Femur (tissue), 1 donor: ENCODE measurements at regions not wholly inside any gene's neighbourhood (a gene's known extent, or its start where the extent isn't known, plus 50 kb on each side); places are given as distances from the start of the nearest gene placed in this dataset.
"Not testable (repeated sequence)": the region's sequence is repeated elsewhere in the genome, so short reads cannot be mapped to it uniquely, and the experiment has no call there.

Experiments
- DNase-seq: peaks from one replicate; pipeline ENCODE4 v3.0.0-alpha.2; 2017

DNA sequence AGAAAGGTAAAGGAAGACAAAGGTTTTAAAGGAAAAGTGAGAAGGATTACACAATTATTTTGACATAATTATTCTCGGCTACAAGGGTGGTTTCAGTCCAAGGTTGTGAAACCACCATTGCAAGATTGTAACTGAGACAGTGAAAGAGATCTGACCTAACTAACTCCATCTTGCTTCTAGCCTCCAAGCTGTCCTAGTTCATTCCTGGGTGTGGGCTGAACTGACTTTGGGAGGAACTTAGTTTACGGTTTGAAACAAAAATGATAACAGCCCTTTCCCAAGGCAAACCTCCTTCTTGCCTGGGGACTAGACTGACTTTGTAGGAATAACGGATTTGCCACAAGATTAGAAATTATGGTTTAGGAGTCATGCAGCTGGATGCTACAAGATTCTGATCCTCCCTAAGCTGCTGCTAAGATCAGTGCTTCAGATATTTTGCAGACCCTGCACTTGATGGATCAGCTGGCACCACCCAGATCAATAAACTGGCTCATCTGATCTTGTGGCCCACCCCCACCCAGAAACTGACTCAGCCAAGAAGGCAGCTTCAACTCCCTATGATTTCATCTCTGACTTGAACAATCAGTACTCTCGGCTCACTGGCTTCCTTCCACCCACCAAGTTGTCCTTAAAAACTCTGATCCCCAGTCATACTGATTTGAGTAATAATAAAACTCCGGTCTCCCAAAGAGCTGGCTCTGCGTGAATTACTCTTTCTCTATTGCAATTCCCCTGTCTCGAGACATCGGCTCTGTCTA is 57.7 kb upstream of the AADACL2 start:
- DNase-seq, result no peak

DNA sequence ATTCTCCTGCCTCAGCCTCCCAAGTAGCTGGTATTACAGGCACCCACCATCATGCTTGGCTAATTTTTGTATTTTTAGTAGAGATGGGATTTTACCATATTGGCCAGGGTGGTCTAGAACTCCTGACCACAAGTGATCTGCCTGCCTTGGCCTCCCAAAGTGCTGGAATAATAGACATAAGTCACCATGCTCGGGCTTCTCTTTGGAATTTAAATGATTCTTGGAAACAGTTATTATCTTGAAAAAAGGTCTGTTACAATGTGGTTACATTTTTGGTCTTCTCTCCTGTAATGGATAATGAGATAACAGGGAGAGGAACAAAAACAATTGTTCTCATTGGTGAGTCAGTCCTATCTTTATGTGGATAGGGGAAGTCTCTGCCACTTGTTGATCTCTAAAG is 59.8 kb upstream of the AADACL2 start:
- no peak for DNase-seq

DNA sequence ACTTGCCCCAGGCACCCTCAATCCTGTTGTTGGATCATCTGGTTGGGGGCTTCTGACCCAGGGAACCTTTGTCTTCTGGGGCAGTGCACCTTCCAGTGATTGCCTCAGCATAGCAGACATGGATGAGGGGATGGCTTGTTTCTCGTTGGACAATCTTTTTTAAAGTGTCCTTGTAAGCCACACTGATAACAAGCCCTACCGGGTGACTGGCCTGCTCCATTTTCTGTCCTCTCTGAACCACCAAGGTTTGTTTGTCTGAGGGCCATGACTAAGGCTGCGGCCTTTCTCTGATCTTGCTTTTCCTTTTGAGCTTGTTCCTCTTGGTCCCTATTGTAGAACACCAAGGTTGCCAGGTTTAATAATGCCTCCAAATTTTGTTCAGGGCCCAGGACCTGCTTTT is 66.0 kb upstream of the AADACL2 start:
- DNase-seq, result not testable (repeated sequence)

DNA sequence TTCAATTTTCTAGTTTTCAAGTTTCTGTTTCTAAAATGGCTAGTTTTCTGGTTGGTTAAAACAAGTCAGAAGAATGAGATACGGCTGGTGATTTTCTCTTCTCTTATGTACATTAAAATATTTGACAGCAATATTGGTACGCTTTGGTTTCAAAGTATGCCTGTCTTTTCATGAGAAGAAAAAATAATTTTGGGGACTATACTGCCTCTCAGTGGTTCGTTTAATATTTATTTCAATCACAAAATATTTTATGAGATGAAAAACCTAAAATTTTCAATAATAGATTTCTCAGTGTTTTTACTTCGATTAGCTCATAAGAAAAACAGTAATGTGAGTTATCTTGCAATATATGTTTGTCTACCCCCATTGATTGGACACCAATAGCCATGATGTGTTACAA is 72.8 kb upstream of the AADACL2 start:
- no peak for DNase-seq

DNA sequence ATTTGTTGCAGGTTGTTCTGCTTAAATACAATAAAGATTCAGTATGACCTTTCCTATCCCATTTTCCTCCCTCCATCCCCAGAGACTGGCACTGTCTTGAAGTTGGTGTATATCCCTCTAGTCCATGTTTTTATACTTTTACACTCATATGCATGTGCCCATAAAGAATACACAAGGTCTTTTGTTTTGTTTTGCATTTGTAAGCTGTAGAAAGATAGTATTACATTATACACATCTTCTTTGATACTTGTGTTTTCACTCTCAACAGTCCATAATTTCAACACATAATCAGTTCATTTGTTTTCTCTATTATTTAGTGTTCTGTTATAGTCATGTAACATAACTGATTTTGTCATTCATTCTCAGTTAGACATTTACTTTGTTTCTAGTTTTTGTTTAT is 88.7 kb upstream of the AADACL2 start:
- DNase-seq, result no peak

DNA sequence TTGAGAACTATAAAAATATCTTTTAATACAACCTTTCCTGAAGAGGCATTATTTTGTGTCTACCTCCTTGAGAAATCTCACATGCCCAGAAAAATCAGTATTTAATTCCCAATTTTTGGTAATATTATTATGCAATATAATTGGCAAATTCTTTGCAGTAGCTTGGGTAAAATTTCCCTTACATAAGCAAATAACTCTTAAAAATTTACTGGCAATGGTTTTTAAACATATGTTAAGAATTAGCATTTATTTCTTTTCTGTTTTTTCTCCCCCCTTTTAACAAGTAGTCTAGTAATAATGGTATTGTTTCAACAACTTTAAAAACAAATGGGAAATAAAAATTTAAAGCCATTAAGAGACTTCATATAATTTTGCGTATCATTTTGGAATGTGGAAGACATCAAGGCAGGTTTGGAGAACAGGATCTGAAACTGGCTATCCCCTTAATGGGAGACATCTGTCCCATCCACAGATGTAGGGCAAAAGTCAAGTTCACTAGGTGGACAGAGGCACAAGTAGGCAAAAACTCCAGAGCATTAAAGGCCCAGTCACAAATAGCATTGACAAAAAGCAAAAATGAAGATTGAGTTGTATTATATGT is 89.6 kb upstream of the AADACL2 start:
- DNase-seq, result no peak

DNA sequence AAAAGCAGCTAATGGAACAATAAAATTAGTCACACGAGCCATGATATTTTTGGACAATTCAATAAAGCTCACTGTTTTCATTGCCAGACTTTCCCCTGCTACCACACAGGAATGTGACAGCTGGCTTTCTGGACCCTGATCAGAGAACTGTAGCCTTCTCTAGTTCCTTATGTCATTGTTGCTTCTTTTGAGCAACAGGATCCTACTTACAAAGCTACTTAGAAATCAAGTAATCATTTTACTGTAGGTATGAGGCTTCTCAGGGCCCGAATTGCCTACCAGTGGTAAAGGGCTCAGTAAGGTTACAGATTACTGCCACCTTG is 94.3 kb upstream of the AADACL2 start:
- DNase-seq, result peak; percentile 36

DNA sequence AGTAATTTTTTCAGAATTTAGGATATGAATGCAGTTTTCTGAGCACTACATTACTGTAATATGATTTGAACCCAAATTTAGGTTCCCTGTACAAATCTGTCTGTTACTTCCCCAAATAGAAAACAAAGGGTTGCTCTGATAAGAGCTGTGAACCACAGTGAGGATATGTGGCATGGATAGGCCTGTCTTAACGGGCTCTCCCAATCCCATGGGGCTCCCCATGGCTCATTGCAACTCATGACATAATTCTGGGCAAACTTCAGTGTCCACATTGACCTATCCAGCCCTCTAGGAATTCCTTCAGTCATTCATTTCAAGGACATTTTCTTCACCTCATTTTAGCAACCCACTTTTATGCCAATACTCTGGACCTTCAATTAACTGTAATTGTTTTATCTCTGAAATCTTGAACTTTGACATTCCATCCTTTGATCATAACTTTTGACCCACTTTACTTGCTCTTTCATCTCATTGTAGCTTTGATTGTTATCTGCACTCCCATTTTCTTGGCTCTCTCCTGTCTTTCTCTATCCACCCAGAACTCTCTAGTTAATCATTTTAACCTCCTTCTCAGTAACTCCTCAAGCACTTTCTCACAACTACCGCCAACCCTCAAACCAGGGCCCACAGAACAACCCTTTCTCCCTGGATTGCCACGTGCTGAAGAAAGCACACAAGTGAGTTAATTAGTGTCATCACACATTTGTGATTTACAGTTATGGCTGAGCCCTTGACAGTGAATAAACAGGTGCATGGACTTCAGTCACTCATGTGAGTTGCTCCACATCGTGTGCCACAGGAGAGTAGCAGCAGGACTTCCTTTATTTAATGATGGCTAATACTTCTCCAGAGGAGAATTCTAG is 94.9 kb upstream of the AADACL2 start:
- DNase-seq, result peak; percentile 18

DNA sequence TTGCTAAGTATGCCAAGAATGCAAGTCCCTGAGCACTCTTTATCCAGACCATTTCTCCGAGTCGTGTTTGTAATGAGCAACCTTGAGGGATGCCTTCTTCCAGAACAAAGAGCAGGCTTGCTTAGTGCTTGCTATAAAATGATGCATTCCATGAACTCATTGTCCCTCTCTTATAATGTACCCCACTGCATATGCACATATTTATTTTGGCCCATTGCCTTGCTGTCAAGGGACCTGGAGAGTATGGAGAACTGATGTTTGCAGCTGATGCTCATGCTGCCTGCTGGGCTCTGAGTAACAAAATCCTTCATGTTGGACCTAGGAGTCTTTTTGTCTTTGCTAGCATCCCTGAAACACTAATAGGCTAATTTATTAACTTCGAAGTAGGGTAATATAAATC is 97.8 kb upstream of the AADACL2 start:
- DNase-seq, result no peak

DNA sequence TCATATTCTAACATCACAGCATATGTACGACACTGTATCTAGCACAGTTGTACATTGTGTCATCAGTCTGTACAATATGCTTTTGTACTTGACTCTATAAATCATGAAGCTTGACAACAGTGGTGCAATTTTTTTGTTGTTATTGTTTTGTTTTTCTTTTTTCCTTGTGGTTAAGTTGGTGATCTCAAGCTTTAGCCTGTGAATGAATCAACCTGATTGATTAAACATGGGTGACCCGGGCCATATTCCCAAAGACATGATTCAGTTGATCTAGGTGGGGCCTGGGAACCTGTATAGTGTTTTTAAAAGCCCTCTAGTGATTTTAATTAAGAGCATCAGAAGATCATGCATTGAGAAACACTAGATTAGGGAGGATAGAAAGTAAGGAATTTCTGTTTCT is 101.8 kb upstream of the AADACL2 start:
- DNase-seq, result no peak

DNA sequence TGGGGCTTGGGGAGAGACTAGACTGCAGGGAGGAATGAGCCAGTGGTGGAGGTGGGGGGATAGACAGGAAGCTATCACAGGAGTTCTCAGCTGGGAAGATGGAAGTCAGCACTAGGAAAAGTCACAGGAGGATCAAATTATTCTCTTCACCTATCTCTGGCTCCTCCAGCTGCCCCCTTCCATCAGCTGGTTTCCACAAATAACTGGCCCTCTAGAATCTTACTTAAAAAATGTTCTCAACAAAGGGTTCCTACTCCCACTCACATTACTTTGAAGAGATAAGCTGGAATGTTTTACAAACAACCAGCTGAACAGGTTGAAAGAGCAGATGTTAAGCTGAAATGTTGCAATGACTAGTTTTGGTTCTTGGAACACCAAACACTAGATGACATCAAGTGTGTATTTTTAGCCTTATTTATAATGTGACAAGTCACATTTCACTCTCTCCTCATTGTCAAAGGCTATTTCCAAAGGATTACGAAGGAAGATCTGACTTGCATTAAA is 102.7 kb upstream of the AADACL2 start:
- DNase-seq, result no peak

DNA sequence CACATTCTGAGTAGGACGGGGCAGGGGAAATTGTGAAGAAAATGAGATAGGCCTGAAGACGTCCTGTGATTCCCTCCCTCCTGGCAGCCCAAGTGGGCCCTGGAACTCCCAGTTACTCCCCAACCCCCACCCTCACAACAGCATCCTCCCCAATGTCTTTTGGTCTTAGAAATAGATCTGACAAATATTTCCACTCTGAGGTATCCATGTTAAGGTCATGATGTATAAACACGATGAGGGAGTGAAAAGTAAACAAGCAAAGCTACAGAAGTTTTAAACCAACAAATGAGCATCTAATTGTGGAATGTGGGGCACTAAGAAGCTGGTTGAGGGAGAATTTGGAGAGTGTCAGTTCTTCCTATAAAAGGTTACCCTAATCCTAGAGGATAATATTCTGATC is 103.7 kb upstream of the AADACL2 start:
- no peak for DNase-seq

DNA sequence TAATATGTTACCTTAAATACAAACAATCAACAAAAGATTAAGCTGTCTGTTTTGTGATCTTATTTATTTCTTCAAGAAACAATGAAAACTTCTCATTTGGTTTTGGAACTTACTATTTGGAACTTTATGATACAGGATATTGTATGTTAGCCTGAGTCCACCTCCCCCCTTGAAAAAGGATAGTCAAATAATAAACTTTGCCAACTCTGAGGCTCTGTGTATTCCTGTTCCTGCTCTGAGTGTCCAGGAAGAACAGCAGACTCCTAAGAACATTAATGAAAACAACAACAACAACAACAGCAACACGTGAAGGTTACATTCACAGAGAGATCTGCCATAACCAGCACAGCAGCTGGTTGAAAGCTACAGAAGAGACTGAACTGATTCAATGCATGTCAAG is 108.1 kb upstream of the AADACL2 start:
- no peak for DNase-seq

DNA sequence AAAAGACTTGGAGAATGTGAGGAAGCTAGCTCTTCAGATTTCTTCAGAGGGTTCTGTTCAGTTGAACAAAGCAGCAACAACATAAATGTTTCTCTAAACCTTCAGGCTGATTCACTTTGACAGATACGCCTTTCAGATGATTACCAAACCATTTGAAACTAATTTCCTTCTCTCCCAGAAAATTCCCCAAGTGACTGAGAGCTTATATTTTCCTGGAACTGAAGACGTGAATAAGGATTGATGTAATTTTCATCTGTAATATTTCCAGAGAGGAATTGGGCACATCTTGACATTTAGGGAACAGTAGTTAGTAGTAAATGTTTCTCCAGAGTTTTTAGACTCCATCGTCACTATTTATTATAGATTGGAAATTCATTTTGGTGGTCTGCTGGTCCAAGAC is 108.6 kb upstream of the AADACL2 start:
- no peak for DNase-seq

DNA sequence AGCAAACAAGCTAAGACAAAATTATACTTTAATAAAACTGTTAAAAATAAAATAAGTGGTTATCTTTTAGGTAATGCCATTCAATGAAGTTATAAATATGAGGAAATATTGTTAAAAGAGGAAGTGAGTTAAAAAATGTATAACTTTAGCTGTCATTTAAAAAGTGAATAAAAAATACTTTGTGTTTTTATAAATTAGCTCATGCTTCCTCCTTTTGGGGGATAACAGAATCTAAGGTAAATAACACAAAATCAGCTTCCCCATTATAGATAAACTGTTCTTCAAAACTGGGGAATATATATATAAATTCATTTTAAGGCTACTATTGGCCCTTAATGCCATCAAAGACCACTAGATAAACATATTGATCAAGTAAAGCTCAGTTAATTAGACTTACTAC is 113.7 kb upstream of the AADACL2 start:
- no peak for DNase-seq

DNA sequence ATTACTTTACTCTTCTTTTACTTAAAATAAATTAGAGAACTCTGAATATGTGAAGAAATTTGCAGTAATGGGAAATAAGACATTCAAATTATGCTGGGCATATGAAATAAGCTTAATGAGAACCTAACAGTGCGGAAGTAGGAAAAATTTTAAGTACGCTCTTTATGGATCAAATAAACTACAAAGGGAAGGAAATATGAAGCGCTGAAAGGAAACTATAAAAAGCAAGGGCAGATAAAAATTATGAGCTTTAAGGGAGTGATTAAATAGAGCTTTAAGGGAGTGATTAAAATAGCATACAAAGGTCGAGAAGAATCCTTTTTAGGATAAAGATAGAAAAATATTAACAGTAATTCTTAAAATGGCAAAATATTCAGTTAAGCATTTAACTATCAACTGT is 118.3 kb upstream of the AADACL2 start:
- no peak for DNase-seq

DNA sequence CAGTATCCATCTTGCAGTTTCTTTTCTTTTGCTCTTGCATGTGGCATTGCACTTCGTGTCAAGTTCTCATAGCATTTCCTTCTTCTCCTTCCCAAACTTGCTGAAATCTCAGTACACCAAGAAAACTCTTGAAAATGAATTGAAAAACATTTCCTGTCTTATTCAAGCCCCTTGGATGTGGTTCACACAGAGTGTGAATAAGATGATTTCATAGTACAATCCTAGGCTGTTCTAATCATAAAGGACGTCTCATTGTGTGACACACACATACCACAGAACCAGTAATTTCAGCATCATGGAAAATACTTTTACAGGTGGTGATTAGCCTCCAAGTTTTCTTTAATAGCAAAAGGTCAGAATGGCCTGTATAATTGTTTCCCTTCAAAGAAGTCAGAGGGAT is 121.6 kb upstream of the AADACL2 start:
- no peak for DNase-seq

DNA sequence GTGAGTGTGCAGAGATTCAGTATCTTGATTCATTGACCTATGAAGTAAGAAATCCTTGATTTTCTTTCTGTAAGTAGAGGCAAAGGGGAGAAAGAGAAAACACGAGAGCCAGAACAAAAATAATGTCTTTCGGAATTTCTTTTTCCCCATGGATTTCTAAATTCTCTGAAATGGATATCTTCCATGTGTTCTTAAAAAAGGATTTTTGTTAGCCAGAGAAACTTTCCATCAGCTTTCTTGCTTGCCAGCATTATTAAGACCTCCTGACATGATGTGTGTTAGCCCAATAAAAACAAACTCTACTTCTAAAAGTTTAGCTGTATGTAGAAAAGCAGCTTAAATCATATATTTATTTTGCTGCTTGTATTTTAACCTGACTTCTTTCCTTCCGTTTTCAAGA is 122.3 kb upstream of the AADACL2 start:
- DNase-seq, result no peak

DNA sequence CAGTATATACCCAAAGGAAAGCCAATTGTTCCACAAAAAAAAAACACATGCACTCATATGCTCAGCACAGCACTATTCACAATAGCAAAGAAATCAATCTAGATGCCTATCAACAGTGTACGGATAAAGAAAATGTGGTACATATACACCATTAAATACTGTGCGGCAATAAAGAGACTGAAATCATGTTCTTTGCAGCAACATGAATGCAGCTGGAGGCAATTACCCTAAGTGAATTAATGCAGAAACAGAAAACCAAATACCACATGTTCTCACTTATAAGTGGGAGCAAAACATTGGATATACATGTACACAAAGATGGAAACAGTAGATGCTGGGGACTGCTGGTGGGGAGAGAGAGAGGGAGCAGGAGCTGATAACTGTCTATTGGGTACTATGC is 124.2 kb upstream of the AADACL2 start:
- DNase-seq, result no peak

DNA sequence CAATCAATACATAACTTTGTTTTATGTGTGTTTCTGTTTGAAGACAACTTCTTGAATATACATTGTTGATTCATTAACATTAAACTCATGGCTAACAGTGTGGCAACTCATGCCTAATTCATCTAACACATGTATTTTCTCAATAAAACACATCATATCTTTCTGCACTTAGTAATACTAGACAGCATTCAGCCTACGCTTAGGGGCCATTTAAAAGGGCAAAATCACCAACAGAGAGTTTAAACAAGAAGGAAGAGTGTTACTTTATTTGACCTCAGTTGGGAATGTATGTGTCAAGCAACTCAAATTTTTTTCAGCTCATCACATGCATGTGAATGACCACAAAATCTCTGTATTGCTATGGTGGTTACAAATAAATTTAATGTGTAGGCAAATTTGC is 128.8 kb upstream of the AADACL2 start:
- no peak for DNase-seq

DNA sequence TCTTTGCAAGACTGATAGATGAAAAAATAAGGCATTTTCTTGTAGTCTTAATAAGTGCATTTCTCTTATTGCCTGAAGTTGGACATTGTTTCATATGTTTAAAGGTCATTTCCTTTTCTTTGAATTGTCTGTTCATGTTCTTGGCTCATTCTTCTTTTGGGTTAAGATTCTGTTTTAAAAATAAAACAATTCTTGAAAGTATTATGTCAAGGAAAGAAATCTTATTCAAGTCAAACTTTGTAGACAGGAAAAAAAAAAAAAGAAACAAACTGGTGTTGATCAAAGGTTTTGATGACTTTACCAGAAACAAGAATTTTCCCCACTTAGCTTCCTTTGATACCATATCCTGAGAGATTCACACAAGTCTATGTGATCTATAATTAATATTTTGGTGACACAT is 132.9 kb upstream of the AADACL2 start:
- no peak for DNase-seq

DNA sequence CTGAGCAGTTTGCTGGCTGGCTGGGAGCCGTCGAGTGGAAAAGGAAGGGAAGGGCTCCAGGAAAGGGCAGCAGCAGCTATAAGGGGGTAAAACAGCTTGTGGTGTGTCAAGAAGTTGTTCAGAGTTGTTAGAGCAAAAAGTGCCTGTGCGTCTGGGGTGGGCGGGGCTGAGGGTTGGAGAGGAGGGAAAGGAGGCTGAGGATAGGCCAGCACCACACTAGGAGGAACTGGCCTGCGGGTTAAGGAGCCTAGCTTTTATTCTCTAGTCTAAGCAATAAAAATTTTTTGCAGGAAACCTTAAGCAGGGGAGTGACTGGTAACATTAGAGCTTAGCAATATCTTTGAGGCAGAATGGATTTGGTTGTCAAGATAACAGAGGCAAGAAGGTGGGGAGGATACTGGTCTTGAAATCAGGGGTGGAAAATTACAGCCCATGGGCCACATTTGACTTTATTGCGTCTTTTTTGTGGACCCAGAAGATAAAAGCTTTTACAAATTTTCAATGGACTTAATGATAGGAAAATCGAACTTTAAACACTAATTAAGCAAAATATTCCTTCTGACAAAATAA is 134.5 kb upstream of the AADACL2 start:
- DNase-seq, result no peak

DNA sequence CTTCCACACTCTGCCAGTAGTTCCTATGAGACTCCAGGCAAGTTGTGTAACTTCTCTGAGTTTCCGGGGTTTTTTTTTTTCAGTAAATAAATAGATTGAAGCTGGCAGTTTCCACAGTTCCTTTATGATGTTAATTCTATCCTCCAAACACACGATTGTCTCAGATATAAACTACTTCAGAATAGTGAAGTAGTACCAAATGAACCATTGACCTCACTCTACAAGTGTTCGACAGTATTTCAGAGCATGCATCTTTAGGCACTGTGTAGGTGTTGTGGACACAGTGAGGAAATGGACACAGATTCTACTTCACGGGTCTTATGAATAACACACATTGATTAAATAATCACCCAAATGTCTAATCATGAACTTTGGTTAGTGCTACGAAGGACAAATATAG is 136.1 kb upstream of the IGSF10 start:
- DNase-seq, result no peak

DNA sequence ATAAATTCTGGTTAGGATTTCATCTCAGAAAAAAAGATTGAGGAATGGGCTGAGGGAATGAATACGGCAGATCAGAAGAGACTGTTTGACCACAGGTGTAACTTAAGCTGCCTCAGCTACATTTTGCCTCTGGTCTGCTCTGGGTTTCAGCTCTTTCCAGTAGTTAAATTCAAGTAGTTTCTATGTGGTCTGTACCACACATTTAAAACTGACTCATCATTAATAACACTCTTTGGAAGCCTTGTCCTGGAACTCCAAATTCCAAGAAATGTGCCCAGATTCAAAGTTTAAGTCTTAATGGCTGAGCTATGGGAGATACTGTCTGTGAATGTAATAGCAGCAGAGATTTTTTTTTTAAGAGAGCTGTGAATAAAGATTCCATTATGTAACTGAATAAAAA is 133.1 kb upstream of the IGSF10 start:
- no peak for DNase-seq
